B cell (primary cell): ENCODE measurements at regions not wholly inside any gene's neighbourhood (a gene's known extent, or its start where the extent isn't known, plus 50 kb on each side); places are given as distances from the start of the nearest gene placed in this dataset.

Experiments used
- ATAC-seq: fragments of 200-7000 bp; cut with Tn5 transposase; one replicate; pipeline ENCODE4 v1.10.0; 2021; ENCODE audit warnings: low read depth, mild to moderate bottlenecking, moderate number of reproducible peaks, moderate library complexity
- CTCF ChIA-PET: fragments of 350-600 bp; sonication (Branson Sonifier 250); formaldehyde crosslinking; loops from one replicate; lab custom pipeline; 2021; ENCODE audit warnings: antibody characterized with exemption, inconsistent platforms; lab: Charles Lee
- POLR2A ChIA-PET: fragments of 350-600 bp; sonication (Branson Sonifier 250); formaldehyde crosslinking; loops from one replicate; lab custom pipeline; 2021; ENCODE audit warnings: antibody characterized with exemption; lab: Charles Lee
- DNase-seq: peaks from one replicate; pipeline ENCODE4 v3.0.0; 2013
- H2AFZ ChIP-seq: 2 replicates; pipeline ENCODE4 v1.6.1; 2012; ENCODE audit warnings: mild to moderate bottlenecking, low read depth, low read length; ENCODE audit not compliant: insufficient read depth, poor library complexity, severe bottlenecking
- H3K27ac ChIP-seq, 2 donors: 1 replicate in 1 of 2; 2 replicates in 1 of 2; pipeline ENCODE4 v1.5.1; 2012 to 2013; ENCODE audit warnings: low read length in 2 of 2, mild to moderate bottlenecking in 2 of 2, moderate library complexity in 1 of 2
- H3K27me3 ChIP-seq, 4 experiments: fragments of 200-600 bp in 1 of 4; sonication (generic) in 1 of 4; replicated peaks in 1 of 4; 1 replicate in 2 of 4; 2 replicates in 2 of 4; pipeline versions ENCODE4 v1.6.1 to v1.7.0; 2013 to 2016; ENCODE audit warnings: low read length in 3 of 4, mild to moderate bottlenecking in 2 of 4, mixed read lengths in 1 of 4, moderate library complexity in 1 of 4; ENCODE audit not compliant: insufficient read depth in 4 of 4, control insufficient read depth in 3 of 4; ENCODE audit errors: control extremely low read depth in 1 of 4
- H3K36me3 ChIP-seq, 2 experiments: replicated peaks in 1 of 2; 1 replicate in 1 of 2; 2 replicates in 1 of 2; pipeline versions ENCODE4 v1.6.1 to v1.7.1; 2013; ENCODE audit warnings: low read length in 1 of 2; ENCODE audit not compliant: insufficient read depth in 2 of 2, control insufficient read depth in 1 of 2; ENCODE audit errors: control extremely low read depth in 1 of 2, extremely low read depth in 1 of 2
- H3K4me1 ChIP-seq, 2 donors: fragments of 200-600 bp in 1 of 2; sonication (generic) in 1 of 2; 1 replicate in 1 of 2; 2 replicates in 1 of 2; pipeline versions ENCODE4 v1.5.1 to v1.6.1; 2013 to 2017; ENCODE audit warnings: low read length in 2 of 2; ENCODE audit not compliant: control insufficient read depth in 2 of 2, insufficient read depth in 2 of 2
- H3K4me2 ChIP-seq: replicated peaks from 2 replicates; pipeline ENCODE3; 2012; ENCODE audit warnings: mild to moderate bottlenecking, low read depth, low read length; ENCODE audit not compliant: poor library complexity, severe bottlenecking
- H3K4me3 ChIP-seq, 5 experiments: fragments of 200-600 bp in 1 of 5; sonication (generic) in 1 of 5; 1 replicate in 3 of 5; 2 replicates in 2 of 5; pipeline versions ENCODE4 v1.5.1 to v1.7.0; 2011 to 2016; ENCODE audit warnings: low read length in 4 of 5, mild to moderate bottlenecking in 4 of 5, low read depth in 2 of 5, control low read depth in 1 of 5, moderate library complexity in 1 of 5; ENCODE audit not compliant: insufficient read depth in 1 of 5; ENCODE audit errors: control extremely low read depth in 1 of 5, extremely low read depth in 1 of 5
- H3K79me2 ChIP-seq: fragments of 200-600 bp; sonication (generic); one replicate; pipeline ENCODE4 v1.6.0; 2016; ENCODE audit warnings: low read length; ENCODE audit not compliant: control insufficient read depth, insufficient read depth
- H3K9ac ChIP-seq: fragments of 200-600 bp; sonication (generic); 2 replicates; pipeline ENCODE4 v1.6.1; 2017; ENCODE audit warnings: mild to moderate bottlenecking, low read length, moderate library complexity
- H3K9me3 ChIP-seq, 3 donors: one replicate each; pipeline versions ENCODE4 v1.6.1 to v1.7.1; 2013; ENCODE audit warnings: low read length in 2 of 3; ENCODE audit not compliant: control insufficient read depth in 2 of 3, insufficient read depth in 1 of 3; ENCODE audit errors: control extremely low read depth in 1 of 3
- H4K20me1 ChIP-seq: 2 replicates; pipeline ENCODE4 v1.6.0; 2012; ENCODE audit warnings: mild to moderate bottlenecking, low read length; ENCODE audit not compliant: insufficient read depth, control insufficient read depth, poor library complexity, severe bottlenecking
- H3K27ac Mint-ChIP-seq: one replicate; pipeline ENCODE4 v1.8.0; 2021; ENCODE audit warnings: mixed read lengths
- H3K27me3 Mint-ChIP-seq: one replicate; pipeline ENCODE4 v1.8.0; 2021; ENCODE audit warnings: mixed read lengths
- H3K4me1 Mint-ChIP-seq: one replicate; pipeline ENCODE4 v1.8.0; 2021; ENCODE audit warnings: mixed read lengths
- H3K4me3 Mint-ChIP-seq: one replicate; pipeline ENCODE4 v1.8.0; 2021; ENCODE audit warnings: mixed read lengths
- H3K9me3 Mint-ChIP-seq: one replicate; pipeline ENCODE4 v1.8.0; 2022; ENCODE audit warnings: mixed read lengths; ENCODE audit not compliant: insufficient read depth
- CTCF ChIP-seq: fragments of 200-600 bp; IDR thresholded peaks from one replicate; pipeline ENCODE4 v1.8.0; 2022; ENCODE audit warnings: antibody characterized with exemption, mild to moderate bottlenecking
- EZH2 ChIP-seq: IDR thresholded peaks from 2 replicates; pipeline ENCODE4 v1.6.1; 2012; ENCODE audit warnings: borderline replicate concordance, low read depth, mild to moderate bottlenecking, moderate library complexity, low read length; ENCODE audit not compliant: insufficient read depth, poor library complexity, severe bottlenecking
- WGBS: methylation state at CpG from one replicate; pipeline ENCODE4 v1.1.5; 2013; ENCODE audit warnings: missing lambda C conversion rate; ENCODE audit not compliant: insufficient coverage; 5-methylcytosine and 5-hydroxymethylcytosine counted together
- intact Hi-C: fragments of 100-400 bp; cut with micrococcal nuclease; formaldehyde crosslinking; loops from one replicate; pipeline ENCODE4 v1.10.0; 2022

DNA sequence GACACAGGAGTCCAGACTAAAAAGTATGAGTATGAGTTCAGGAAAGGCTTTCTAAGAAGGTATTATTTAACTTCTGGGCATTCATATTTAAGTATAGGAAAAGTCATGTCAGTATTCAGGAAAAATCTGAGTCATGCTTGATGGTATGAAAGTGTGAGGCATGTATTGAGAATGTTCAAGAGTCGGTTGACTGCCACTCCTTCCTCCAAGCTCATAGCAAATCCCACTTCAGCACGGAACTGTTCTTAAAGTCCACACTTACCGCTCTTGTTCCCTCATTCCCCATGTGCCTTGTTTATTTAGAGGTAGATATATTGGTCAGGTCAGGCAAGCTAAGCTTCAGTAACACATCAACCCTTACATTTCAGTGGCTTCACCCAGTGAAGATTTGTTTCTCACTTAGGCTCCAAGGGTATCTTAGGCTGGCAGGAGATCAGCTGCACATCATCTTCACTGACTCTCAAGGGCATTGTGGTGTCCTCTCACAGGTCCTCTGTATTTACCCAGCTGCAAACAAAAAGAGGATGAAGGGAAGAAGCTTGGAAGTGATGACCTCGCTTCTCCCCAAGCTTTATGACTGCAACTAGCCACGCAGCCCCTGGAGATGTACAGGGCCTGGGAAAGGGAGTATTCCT, 1189.2 kb downstream of the EFNB2 start:
- Histone ChIP-seq H2AFZ (no peak overlapping the region), H3K4me3 (no peak overlapping the region), H3K9ac (no peak overlapping the region), H3K4me1 (no peaks in the 10 kb centered on the region), H3K79me2 (no peaks in the 10 kb centered on the region), H3K36me3 (no peaks in the 10 kb centered on the region), H3K9me3 (no peaks in the 10 kb centered on the region), H3K4me2 (no peak overlapping the region), H3K27ac (no peak overlapping the region), H3K27me3 (no peaks in the 10 kb centered on the region), H4K20me1 (no peaks in the 10 kb centered on the region)
- WGBS, result no CpG with 5 or more reads among the region's 5 CpGs
- ChIA-PET POLR2A (no interaction called here), CTCF (no interaction called here)
- no peak for DNase-seq
- H3K27ac Mint-ChIP-seq, result no peak overlapping the region
- no peaks in the 10 kb centered on the region for H3K27me3 Mint-ChIP-seq
- no peak for TF ChIP-seq CTCF
- TF ChIP-seq EZH2, result no peak
- no peak overlapping the region for H3K4me3 Mint-ChIP-seq
- no peaks in the 10 kb centered on the region for H3K4me1 Mint-ChIP-seq
- intact Hi-C loops, result no loop called here
- H3K9me3 Mint-ChIP-seq, result no peaks in the 10 kb centered on the region
- ATAC-seq, result no peak

- DNase-seq (no peak), ATAC-seq (no peak)
- Histone ChIP-seq H4K20me1 (no peaks in the 10 kb centered on the region), H3K36me3 (no peaks in the 10 kb centered on the region), H3K27me3 (no peaks in the 10 kb centered on the region), H3K4me1 (no peaks in the 10 kb centered on the region), H3K9me3 (no peaks in the 10 kb centered on the region), H3K4me3 (no peak overlapping the region), H3K27ac (no peak overlapping the region), H3K79me2 (no peaks in the 10 kb centered on the region), H3K4me2 (no peak overlapping the region), H2AFZ (no peak overlapping the region), H3K9ac (no peak overlapping the region)
- Mint-ChIP-seq H3K9me3 (no peaks in the 10 kb centered on the region), H3K27ac (no peak overlapping the region), H3K27me3 (no peaks in the 10 kb centered on the region), H3K4me3 (no peak overlapping the region), H3K4me1 (no peaks in the 10 kb centered on the region)
- ChIA-PET CTCF (no interaction called here), POLR2A (no interaction called here)
- WGBS, result 100% methylated on average over 1 of the region's 2 CpGs
- no peak for TF ChIP-seq CTCF
- no peak for TF ChIP-seq EZH2
- intact Hi-C loops, result no loop called here
Observed at GRCh38 chr13:105345730-105346129, 1189.7 kb downstream of the EFNB2 start.
